Keratinocyte (primary cell): ENCODE measurements at regions not wholly inside any gene's neighbourhood (a gene's known extent, or its start where the extent isn't known, plus 50 kb on each side); places are given as distances from the start of the nearest gene placed in this dataset.

Source experiments
- DNase-seq: peaks from one replicate; pipeline ENCODE4 v3.0.0-alpha.2; 2011; ENCODE audit warnings: low read depth, missing footprints, low spot score
- FAIRE-seq: peaks from 2 replicates; lab custom pipeline; 2011; peaks lifted over from hg19 to GRCh38; lab: Jason Lieb, UNC
- H2AFZ ChIP-seq: 2 replicates; pipeline ENCODE4 v1.6.0; 2012; ENCODE audit warnings: low read length, control low read depth, inconsistent platforms; ENCODE audit not compliant: control insufficient read depth
- H3K27ac ChIP-seq: 2 replicates; pipeline ENCODE4 v1.5.1; 2011; ENCODE audit warnings: low read length; ENCODE audit not compliant: control insufficient read depth, insufficient read depth
- H3K27me3 ChIP-seq: 3 replicates; pipeline ENCODE4 v1.6.0; 2011; ENCODE audit warnings: low read length; ENCODE audit not compliant: control insufficient read depth, insufficient read depth; ENCODE audit errors: extremely low read depth
- H3K36me3 ChIP-seq, 2 experiments: 2 replicates in 1 of 2; 3 replicates in 1 of 2; pipeline ENCODE4 v1.5.1; 2011; ENCODE audit warnings: low read length in 2 of 2, mild to moderate bottlenecking in 1 of 2; ENCODE audit not compliant: control insufficient read depth in 2 of 2, insufficient read depth in 2 of 2; ENCODE audit errors: extremely low read depth in 1 of 2
- H3K4me1 ChIP-seq: 3 replicates; pipeline ENCODE4 v1.5.1; 2011; ENCODE audit warnings: low read length; ENCODE audit not compliant: control insufficient read depth, insufficient read depth; ENCODE audit errors: extremely low read depth
- H3K4me2 ChIP-seq: 3 replicates; pipeline ENCODE4 v1.6.0; 2011; ENCODE audit warnings: low read depth, low read length; ENCODE audit not compliant: control insufficient read depth, insufficient read depth; ENCODE audit errors: extremely low read depth
- H3K4me3 ChIP-seq, 3 experiments: fragments of 200-600 bp in 1 of 3; sonication (generic) in 1 of 3; 2 replicates in 2 of 3; 3 replicates in 1 of 3; pipeline ENCODE4 v1.5.1; 2011 to 2016; ENCODE audit warnings: low read length in 3 of 3, mild to moderate bottlenecking in 3 of 3, control low read depth in 2 of 3, inconsistent platforms in 1 of 3, low read depth in 1 of 3, mixed read lengths in 1 of 3, mixed run types in 1 of 3, moderate library complexity in 1 of 3; ENCODE audit not compliant: control insufficient read depth in 2 of 3, insufficient read depth in 2 of 3; ENCODE audit errors: extremely low read depth in 1 of 3
- H3K79me2 ChIP-seq: 2 replicates; pipeline ENCODE4 v1.6.0; 2012; ENCODE audit warnings: low read length; ENCODE audit not compliant: control insufficient read depth, insufficient read depth
- H3K9ac ChIP-seq: 3 replicates; pipeline ENCODE4 v1.6.0; 2011; ENCODE audit warnings: low read length; ENCODE audit not compliant: control insufficient read depth, insufficient read depth; ENCODE audit errors: extremely low read depth
- H3K9me1 ChIP-seq: 3 replicates; pipeline ENCODE4 v1.6.0; 2011; ENCODE audit warnings: low read length; ENCODE audit not compliant: control insufficient read depth, insufficient read depth; ENCODE audit errors: extremely low read depth
- H3K9me3 ChIP-seq: 2 replicates; pipeline ENCODE4 v1.5.1; 2012; ENCODE audit warnings: low read depth, low read length; ENCODE audit not compliant: control insufficient read depth
- H4K20me1 ChIP-seq: 3 replicates; pipeline ENCODE4 v1.6.0; 2011; ENCODE audit warnings: low read length; ENCODE audit not compliant: control insufficient read depth, insufficient read depth; ENCODE audit errors: extremely low read depth
- CTCF ChIP-seq, 3 experiments: IDR thresholded peaks in 1 of 3; conservative IDR thresholded peaks in 1 of 3; optimal IDR thresholded peaks in 1 of 3; 2 replicates in 2 of 3; 3 replicates in 1 of 3; pipeline versions ENCODE3 to v1.5.1; 2011; ENCODE audit warnings: low read length in 3 of 3, mild to moderate bottlenecking in 3 of 3, moderate library complexity in 2 of 3, control low read depth in 1 of 3, inconsistent platforms in 1 of 3; ENCODE audit not compliant: insufficient read depth in 2 of 3; ENCODE audit errors: extremely low read depth in 1 of 3
- EZH2 ChIP-seq: IDR thresholded peaks from one replicate; pipeline ENCODE4 v1.6.1; 2012; ENCODE audit warnings: inconsistent platforms, mild to moderate bottlenecking, low read length, moderate library complexity
- dilution Hi-C: fragments of 300-500 bp; cut with MboI; formaldehyde crosslinking; loops from one replicate; pipeline ENCODE4 v1.7.0; 2020; ENCODE audit warnings: low sequenced_read_pairs; ENCODE audit not compliant: extremely low pct_ligation_motif_present

GRCh38 chr17:13962716-13963240 is 106.5 kb upstream of the COX10 start:
- FAIRE-seq, result no peak
- H4K20me1 ChIP-seq, result no peaks in the 10 kb centered on the region
- dilution Hi-C loops, result no loop called here
- no peak overlapping the region for H3K4me2 ChIP-seq
- H2AFZ ChIP-seq, result no peak overlapping the region
- no peaks in the 10 kb centered on the region for H3K27me3 ChIP-seq
- TF ChIP-seq CTCF (optimal IDR thresholded peaks at IDR 0.05 in 1 of 3, IDR thresholded peaks at IDR 0.05 in 1 of 3, conservative IDR thresholded peaks at IDR 0.05 in 1 of 3; ENCODE audit: extremely low read depth in 1 of 3, insufficient read depth in 2 of 3, low read length in 3 of 3), result no peak
- no peak for TF ChIP-seq EZH2
- H3K4me1 ChIP-seq, result no peaks in the 10 kb centered on the region
- DNase-seq, result no peak
- no peaks in the 10 kb centered on the region for H3K9me3 ChIP-seq
- H3K79me2 ChIP-seq, result no peaks in the 10 kb centered on the region
- no peaks in the 10 kb centered on the region for H3K9me1 ChIP-seq
- H3K4me3 ChIP-seq, result no peak overlapping the region
- no peaks in the 10 kb centered on the region for H3K36me3 ChIP-seq
- H3K9ac ChIP-seq, result no peak overlapping the region
- H3K27ac ChIP-seq, result no peak overlapping the region

GRCh38 chr17:13967416-13967815 is 101.9 kb upstream of the COX10 start:
- Histone ChIP-seq H3K9me1 (no peaks in the 10 kb centered on the region), H3K79me2 (no peaks in the 10 kb centered on the region), H3K4me3 (no peak overlapping the region), H3K27ac (no peak overlapping the region), H3K27me3 (no peaks in the 10 kb centered on the region), H3K9me3 (no peaks in the 10 kb centered on the region), H3K9ac (no peak overlapping the region), H4K20me1 (no peaks in the 10 kb centered on the region), H3K4me1 (no peaks in the 10 kb centered on the region), H3K36me3 (no peaks in the 10 kb centered on the region), H2AFZ (no peak overlapping the region), H3K4me2 (no peak overlapping the region)
- DNase-seq (no peak), FAIRE-seq (no peak)
- TF ChIP-seq EZH2 (no peak), CTCF (optimal IDR thresholded peaks at IDR 0.05 in 1 of 3, IDR thresholded peaks at IDR 0.05 in 1 of 3, conservative IDR thresholded peaks at IDR 0.05 in 1 of 3; ENCODE audit: extremely low read depth in 1 of 3, insufficient read depth in 2 of 3, low read length in 3 of 3) (no peak)
- dilution Hi-C loops, result no loop called here
